NCI-H510A treated with DMSO at 0.1 percent for 48 hours (cell line): ENCODE measurements at regions not wholly inside any gene's neighbourhood (a gene's known extent, or its start where the extent isn't known, plus 50 kb on each side); places are given as distances from the start of the nearest gene placed in this dataset.
"Not testable (repeated sequence)": the region's sequence is repeated elsewhere in the genome, so short reads cannot be mapped to it uniquely, and the experiment has no call there.

ENCODE experiments used
- DNase-seq: peaks from one replicate; lab custom pipeline; 2025; lab: John Stamatoyannopoulos, UW

DNA sequence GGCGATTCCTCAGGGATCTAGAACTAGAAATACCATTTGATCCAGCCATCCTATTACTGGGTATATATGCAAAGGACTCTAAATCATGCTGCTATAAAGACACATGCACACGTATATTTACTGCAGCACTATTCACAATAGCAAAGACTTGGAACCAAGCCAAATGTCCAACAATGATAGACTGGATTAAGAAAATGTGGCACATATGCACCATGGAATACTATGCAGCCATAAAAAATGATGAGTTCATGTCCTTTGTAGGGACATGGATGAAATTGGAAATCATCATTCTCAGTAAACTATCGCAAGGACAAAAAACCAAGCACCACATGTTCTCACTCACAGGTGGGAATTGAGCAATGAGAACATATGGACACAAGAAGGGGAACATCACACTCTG is 93.1 kb upstream of the NT5E start:
- DNase-seq: not testable (repeated sequence)

GRCh38 chr6:85355816-85356215 is 94.1 kb upstream of the NT5E start:
- DNase-seq: no peak

- peak; percentile 41 for DNase-seq
These were observed 94.9 kb upstream of the NT5E start for GRCh38 chr6:85354761-85355618.

DNA sequence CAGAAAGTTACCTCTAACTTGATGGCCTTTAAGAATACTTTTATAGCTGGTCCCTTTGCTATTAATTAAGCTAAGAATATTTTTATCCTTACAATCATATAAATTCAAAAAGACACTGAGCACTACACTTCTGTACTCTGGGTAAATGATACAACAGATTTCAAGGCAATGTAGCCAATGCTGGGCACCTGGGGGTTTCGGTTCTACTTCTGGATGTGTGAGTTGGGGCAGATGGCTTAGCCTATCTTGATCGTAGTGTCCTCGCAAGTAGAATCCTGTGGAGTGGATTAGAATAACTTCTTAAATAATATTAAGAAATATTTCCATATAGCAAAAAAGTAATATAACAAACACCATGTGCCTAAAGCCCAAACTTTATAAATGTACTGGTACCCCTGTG is 96.9 kb upstream of the NT5E start:
- DNase-seq: no peak

- no peak for DNase-seq
These were observed 101.2 kb upstream of the NT5E start for GRCh38 chr6:85348643-85349042.

GRCh38 chr6:85347812-85348211 is 102.1 kb upstream of the NT5E start:
- DNase-seq: no peak

DNA sequence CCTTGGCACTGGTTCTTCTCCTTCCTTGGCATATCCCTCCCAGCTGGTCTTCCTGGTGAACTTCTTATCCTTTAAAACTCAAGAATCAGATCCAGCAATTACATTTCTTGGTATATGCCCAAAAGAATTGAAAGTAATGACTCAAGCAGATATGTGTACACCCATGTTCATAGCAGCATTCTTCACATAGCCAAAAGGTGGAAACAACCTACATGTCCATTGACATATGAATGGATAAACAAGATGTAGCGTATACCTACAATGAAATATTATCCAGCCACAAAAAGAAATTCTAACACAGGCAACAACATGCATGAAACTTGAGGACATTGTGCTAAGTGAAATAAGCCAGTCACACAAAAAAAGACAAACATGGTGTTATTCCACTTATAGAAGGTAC is 103.7 kb upstream of the NT5E start:
- DNase-seq: no peak

- no peak for DNase-seq
These were observed 104.9 kb upstream of the NT5E start for GRCh38 chr6:85344996-85345395.

GRCh38 chr6:85343428-85343827 is 106.5 kb upstream of the NT5E start:
- DNase-seq: no peak

- no peak for DNase-seq
These were observed 120.7 kb upstream of the NT5E start for GRCh38 chr6:85329196-85329595.

- DNase-seq: not testable (repeated sequence)
These were observed 124.1 kb upstream of the NT5E start for GRCh38 chr6:85325811-85326210.

DNA sequence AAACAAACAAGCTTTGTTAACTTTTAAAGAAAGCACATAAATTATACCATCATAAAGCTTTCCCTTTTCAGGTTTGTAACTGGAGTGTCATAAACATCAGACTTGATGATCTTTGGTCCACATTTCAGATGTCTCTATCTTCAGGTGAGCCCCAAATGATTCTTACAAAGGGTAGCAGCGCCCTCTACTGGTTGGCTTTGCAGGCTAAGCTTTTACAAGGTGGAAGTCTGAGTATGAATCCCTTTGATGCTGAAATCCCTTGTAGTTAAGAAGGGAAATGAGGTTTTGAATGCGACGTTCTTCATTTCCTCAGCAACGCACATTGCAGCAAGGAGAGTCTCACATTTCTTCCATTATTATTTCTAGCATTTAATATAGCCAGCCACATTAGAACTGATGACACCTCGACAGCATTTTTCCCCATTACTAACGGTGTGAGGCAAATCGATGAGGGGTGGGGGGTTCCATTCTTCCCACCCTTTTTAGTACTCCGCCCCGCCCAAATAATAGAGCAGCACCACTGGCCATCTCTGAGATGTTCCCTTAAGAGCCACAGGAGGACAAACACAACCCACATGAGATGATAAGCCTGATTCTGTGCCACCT is 126.3 kb upstream of the NT5E start:
- DNase-seq: peak; percentile 70

DNA sequence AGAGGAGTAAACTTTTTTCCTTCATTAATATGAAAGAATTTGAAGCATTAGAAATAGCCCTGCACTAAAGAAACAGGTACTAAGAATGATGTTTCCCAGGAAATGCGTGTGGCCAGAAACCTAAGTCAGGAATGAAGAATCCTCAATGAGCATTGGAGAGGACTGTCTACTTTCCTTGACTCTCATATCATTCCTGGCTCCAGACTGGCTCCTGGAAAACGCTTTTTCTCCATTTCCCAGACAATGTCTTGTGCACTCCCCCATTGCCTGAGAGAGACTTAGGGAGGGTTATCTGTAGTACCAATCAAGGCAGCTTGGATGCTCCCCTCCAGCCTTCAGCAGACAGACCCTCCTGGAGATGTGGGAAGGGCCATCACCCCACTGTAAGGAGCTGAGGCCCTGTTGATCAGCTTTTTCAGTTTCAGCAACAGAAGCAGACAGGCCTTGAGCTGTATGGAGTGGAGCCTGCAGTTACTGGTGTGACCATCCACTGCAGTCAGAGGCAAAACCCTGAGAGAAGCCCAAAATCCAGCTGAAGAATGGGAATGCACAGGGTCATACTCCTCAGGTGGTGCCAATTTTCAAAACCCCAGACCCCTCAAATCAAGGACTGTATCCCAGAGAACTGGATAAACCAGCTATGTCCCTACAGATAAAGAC is 127.3 kb upstream of the NT5E start:
- DNase-seq: no peak

- no peak for DNase-seq
These were observed 128.0 kb upstream of the NT5E start for GRCh38 chr6:85321906-85322305.

- no peak for DNase-seq
These were observed 135.3 kb upstream of the NT5E start for GRCh38 chr6:85314586-85314985.

DNA sequence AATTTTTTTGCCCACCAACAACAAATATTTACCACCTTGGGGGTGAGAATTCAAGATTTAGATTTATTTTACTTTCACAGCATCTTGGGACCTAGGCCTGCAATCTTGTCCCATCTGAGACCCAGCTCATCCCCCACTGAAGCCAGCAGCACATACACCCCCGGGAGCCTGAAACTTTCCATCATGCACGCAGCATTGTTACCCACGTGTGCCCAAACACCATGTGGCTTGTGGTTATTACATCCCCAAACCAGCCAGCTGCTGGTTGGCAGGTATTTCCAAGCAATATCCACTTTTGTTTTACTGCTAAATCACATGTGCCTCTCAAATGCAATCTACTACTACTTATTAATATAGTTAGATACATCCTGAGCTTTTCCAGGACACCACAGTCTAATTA is 149.3 kb upstream of the NT5E start:
- no peak for DNase-seq

- no peak for DNase-seq
These were observed 151.3 kb upstream of the NT5E start for GRCh38 chr6:85298553-85298952.

DNA sequence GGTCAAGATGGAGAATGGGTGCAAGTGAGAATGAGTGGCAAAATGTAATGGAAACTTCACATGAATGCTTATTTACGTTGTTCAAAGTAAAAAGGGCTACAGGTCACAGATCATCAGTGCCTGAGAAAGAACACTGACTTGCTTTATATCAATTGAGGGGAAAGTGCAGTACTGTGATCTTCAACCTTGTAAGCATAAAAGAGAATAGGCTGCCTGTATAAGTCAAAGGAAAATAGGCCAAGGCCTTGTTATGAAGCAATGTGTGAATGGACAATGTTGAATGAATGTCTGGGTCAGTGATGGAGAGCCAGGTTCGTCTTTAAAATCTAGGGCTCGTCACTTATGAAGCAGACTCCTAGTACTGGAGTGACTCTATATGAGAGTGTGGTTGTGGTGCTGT is 158.6 kb upstream of the NT5E start:
- DNase-seq: no peak

DNA sequence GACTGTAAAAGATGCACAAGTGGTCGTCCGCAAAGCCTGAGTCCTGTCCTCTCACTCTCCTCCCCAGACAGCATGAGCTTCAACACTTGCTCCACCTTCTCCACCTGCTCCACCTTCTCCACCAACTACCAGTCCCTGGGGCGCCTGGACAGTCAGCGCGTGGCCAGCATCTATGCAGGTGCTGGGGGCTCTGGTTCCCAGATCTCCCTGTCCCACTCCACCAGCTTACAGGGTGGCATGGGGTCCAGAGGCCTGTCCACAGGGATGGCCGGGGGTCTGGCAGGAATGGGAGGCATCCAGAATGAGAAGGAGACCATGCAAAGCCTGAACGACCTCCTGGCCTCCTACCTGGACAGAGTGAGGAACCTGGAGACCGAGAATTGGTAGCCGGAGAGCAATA is 162.2 kb upstream of the NT5E start:
- no peak for DNase-seq

DNA sequence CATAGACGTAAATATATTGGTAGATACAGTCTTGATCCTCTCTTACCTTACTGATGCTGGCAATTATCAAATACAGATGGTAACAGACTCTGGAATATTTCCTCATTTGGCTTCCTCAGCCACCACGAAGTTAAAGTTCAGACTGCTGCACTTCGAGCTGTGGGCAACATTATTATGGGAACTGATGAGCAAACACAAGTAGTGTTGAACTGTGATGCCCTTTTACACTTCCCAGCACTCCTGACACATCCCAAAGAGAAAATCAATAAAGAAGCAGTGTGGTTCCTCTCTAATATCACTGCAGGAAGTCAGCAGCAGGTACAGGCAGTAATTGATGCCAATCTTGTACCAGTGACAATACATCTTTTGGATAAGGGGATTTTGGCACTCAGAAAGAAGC is 162.7 kb upstream of the NT5E start:
- no peak for DNase-seq

DNA sequence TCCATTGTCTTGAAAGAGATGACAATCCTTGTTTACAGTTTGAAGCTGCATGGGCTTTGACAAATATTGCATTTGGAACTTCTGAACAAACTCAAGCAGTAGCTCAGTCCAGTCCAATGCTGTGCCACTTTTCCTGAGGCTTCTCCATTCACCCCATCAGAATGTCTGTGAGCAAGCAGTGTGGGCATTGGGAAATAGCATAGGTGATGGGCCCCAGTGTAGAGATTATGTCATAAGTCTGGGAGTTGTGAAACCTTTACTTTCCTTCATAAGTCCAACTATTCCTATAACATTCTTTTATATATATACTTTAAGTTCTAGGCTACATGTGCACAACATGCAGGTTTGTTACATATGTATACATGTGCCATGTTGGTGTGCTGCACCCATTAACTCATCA is 163.4 kb upstream of the NT5E start:
- not testable (repeated sequence) for DNase-seq

DNA sequence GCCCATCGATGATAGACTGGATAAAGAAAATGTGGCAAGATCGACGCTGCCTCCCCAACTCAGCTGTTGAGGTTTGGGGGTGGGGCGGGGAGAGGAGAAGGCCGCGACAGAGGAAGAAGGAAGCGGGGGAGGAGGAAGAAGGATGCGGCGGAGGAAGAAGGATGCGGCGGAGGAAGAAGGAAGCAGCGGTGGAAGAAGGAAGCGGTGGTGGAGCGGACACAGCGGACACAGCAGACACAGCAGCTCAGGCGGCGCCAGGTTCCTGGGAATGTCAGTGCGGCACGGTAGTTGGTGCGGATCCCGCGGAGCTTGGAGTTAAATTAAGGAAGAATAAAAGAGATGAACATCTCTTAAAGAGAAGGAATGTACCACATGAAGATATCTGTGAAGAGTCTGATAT is 163.9 kb upstream of the NT5E start:
- DNase-seq: no peak

DNA sequence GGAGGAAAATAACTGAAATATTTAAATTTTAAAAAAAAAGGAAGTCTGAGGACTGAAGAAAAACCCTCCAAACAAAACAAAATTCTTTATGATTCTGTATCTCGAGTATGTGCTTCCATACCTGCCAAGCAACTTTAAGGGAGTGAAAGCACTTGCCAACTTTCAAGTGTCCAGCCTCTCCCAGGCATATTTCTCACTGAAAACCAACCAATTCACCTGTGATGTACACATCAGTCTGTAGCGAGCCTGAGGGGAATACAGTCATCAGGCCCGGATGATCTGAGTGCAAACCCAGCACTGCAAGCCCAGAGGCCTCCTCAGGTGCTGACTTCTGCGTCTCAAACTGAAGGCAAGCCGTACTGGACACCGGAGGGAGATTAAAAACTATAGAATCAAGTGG is 164.8 kb upstream of the NT5E start:
- DNase-seq: no peak
